CMK (cell line): ENCODE measurements at regions not wholly inside any gene's neighbourhood (a gene's known extent, or its start where the extent isn't known, plus 50 kb on each side); places are given as distances from the start of the nearest gene placed in this dataset.
"Not testable (repeated sequence)": the region's sequence is repeated elsewhere in the genome, so short reads cannot be mapped to it uniquely, and the experiment has no call there.

Experiments used
- DNase-seq: peaks from one replicate; pipeline ENCODE4 v3.0.0-alpha.2; 2010; ENCODE audit warnings: low read depth

GRCh38 chr2:185384822-185385560 lies 353.6 kb upstream of the FSIP2 start:
- no peak for DNase-seq

GRCh38 chr2:185388226-185388625 lies 350.4 kb upstream of the FSIP2 start:
- DNase-seq, result no peak

DNA sequence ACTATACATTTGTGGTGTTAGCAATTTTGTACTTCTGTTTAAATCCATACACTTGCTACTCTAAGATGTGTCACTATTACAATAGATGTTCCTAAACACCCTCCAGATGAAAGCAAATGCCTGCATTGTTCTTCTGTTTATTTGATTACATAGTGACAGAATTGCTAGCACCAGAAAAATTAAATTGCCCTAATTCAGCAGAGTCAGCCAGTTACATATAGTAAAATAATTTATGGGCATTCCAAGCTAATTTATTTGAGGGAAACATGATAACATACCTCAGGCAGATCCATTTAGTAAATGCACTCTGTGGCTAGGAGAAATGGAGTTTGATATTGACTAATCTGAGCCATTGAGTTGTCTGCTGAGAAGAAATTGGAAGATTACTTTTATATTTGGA lies 347.1 kb upstream of the FSIP2 start:
- no peak for DNase-seq

DNA sequence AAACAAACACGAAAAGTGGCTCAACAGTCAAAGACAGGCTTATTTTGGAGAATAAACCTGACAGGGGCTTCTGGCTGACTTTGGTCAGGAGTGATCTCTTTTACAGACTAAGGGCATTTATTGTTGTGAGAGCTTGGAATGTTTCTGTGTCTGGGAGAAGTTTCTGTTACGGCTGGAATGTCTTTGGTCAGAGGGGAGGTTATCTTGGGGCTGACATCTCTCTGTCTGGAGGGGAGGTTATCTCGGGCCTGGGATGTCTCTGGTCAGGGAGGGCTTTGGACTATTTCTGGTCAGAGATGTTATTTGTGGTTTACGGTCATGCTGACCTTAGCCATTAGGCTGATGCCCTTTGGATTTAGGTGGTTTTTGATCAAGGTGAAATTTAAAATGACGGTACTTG lies 345.5 kb upstream of the FSIP2 start:
- no peak for DNase-seq

DNA sequence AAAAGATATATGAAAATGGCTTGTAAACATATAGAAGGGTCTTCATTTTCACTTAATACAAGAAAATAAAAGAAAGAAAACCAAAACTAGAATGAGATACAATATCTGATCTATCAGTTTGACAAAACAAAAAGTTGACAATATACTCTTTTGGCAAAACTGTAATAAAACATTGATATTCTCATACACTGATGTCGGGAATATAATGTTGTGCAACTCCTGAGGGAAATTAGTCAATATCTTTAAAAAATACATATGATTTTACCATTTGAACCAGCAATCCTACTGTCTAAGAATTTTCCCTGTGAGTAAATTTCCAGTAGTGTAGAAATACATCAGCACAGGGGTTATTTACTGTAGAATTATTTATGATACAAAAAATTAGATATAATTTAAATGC lies 336.1 kb upstream of the FSIP2 start:
- no peak for DNase-seq

DNA sequence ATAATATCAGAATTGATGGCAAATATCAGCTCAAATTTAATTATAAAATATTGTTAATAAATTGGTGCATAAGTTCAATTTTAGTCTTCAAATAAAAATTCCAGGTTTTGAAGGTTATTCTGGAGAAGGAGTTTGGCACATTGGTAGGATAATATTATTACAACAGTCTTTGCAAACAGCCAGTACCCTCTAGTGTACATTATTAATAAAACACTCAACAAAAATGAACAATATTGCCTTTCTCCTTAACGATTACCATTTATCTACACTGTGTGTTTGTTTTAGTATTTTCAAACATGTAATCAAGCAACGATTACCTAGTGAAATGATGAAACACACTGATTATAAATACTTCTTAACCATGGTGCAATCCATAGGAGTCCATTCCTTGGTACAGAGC lies 334.0 kb upstream of the FSIP2 start:
- DNase-seq, result no peak

DNA sequence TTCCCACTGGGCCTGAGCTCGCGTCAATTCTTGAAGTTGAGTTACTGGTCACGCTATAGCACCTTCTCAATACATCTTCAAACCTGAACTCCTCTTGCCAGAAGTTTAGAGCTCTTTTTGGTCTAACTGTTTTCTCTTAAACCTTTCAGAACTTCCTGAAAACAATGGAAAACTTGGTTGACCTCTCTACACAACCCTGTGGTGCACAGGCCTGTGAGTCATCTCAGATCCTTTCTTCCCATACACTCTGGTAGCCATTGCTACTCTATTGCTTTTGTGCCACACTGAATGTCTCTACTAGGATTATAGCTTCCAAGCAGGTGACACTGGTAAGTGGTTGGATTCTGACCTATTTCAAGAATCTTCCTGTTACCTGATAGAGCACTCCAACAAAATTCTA lies 321.5 kb upstream of the FSIP2 start:
- DNase-seq, result no peak

- DNase-seq, result no peak
Measured at GRCh38 chr2:185417688-185418087, 320.9 kb upstream of the FSIP2 start.

- DNase-seq, result not testable (repeated sequence)
Measured at GRCh38 chr2:185424958-185425629, 313.5 kb upstream of the FSIP2 start.

GRCh38 chr2:185428000-185428399 lies 310.6 kb upstream of the FSIP2 start:
- no peak for DNase-seq

DNA sequence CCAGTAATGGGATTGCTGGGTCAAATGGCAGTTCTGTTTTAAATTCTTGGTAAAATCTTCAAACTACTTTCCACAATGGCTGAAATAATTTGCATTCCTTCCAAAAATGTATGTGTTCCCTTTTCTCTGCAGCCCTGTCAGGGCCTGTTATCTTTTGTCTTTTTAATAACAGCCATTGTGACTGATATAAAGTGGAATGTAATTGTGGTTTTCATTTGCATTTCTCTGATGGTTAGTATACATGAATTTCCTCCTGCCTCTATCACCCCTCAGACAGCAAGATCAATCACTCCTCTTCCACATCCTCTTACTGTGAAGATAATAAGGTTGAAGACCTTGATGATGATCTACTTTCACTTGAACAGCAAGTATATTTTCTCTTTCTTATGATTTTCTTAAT lies 304.8 kb upstream of the FSIP2 start:
- DNase-seq, result no peak

DNA sequence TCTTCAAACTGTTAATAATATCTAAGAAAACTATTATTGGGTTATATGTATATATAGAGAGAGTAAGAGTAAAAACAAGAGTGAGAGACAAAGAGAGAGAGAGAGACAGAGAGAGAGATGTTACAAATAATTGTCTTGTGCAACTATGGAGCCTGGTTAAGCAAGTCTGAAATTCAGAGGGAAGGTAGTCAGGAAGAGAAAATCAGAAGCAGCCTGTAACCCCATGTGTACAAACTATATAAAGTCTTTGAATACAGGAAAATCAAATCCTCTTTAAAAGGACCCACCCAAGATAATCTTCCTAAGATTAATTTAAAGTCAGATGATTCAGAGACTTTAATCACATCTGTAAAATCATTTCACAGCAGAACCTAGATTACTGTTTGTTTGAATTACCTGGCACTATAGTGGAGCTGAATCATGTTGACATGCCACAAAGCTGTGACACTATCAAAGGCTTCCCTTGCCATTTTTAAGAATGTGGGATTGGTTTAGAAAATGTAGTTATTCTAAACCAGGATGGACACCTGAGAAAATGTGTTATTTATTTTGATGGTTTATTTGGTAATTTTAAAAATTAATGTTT lies 301.7 kb upstream of the FSIP2 start:
- DNase-seq, result no peak

GRCh38 chr2:185441486-185442005 lies 297.1 kb upstream of the FSIP2 start:
- no peak for DNase-seq

DNA sequence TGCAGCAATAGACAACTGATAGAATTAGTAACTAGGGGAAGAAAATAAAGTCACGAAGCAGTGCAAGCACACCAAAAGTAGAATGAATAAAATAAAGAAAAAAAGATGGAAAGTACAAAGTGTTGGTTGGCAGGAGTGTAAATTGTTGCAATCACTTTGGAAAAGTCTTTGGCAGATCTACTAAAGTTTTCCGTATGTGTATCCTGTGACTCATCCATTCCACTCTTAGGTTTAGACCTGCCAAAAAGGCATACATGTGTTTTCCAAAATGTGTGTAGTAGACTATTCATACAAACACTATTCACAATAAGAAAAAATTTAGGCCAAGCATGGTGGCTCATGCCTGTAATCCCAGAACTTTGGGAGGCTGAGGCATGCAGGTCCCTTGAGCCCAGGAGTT lies 282.1 kb upstream of the FSIP2 start:
- no peak for DNase-seq

DNA sequence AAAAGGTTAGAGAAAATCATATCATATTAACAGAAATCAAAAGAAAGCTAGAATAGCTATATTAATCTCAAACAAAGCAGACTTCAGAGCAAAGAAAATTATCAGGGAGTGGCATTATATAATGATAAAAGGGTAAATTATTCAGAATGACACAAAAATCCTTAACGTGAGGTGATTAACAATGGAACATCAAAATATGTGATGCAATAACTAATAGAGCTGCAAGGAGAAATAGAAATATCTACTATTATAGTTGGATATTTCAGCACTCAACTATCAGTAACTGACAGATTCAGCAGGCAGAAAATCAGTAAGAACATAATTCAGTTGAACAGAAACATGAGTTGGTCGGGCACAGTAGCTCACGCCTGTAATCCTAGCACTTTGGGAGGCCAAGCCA lies 275.1 kb upstream of the FSIP2 start:
- no peak for DNase-seq

GRCh38 chr2:185466915-185467314 lies 271.7 kb upstream of the FSIP2 start:
- DNase-seq, result no peak

GRCh38 chr2:185471441-185471840 lies 267.2 kb upstream of the FSIP2 start:
- DNase-seq, result no peak

- no peak for DNase-seq
Measured at GRCh38 chr2:185472574-185472973, 266.0 kb upstream of the FSIP2 start.

DNA sequence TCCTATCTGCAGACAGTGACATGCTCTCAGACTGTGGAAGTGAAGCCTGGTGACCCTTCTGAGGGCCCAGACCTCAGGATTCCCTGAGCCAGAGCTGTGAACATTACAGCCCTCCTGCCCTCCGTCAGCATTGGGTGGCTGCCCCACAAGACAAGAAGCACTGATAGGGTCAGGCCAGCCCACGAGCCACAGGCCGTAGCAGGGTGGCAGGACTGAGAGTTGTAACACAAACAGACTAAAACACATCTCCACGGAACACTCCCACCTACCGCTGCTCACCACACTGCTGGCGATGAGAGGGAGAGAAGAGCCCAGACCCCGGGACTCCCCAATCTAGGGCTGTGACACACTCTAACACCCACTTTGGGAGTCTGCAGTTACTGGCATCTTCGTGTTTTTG lies 264.8 kb upstream of the FSIP2 start:
- no peak for DNase-seq

DNA sequence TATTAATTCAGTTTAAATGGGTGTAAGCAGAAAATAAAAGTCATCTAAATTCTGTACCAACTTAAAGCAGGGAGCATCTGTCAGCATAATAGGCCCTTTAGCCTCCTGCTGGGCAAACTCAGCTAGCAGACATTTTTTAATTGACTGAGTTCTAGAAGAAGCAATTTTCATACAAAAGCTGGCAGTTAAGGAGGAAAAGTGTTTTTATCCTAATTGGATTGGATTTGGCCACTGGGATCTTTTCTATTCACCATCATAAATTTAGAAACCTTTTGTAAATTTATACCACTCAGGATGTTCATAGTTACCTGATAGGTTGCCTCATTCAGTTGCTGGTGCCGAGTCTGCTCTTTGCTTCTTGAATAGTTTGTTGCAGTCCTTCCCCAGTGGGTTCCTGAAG lies 262.7 kb upstream of the FSIP2 start:
- no peak for DNase-seq

GRCh38 chr2:185477452-185477851 lies 261.2 kb upstream of the FSIP2 start:
- DNase-seq, result no peak

DNA sequence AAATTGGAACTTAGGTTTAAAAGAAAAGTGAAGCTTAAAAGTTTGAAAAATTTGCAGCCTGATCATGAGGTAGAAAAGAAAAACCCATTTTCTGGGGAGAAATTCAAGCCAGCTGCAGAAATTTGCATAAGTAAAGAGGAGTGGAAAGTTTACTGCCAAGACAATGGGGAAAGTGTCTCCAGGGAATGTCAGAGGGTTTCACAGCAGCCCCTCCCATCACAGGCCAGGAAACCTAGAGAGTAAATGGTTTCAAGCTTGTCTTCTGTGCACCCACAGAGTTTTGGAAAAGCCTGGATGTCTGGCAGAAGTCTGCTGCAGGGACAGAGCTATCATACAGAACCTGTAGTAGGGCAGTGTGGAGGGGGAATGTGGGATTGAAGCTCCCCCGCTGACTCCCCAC lies 254.0 kb upstream of the FSIP2 start:
- DNase-seq, result no peak

GRCh38 chr2:185502351-185502750 lies 236.3 kb upstream of the FSIP2 start:
- DNase-seq, result no peak
